ENCODE measurements at regions not wholly inside any gene's neighbourhood (a gene's known extent, or its start where the extent isn't known, plus 50 kb on each side); places are given as distances from the start of the nearest gene placed in this dataset.

DNA sequence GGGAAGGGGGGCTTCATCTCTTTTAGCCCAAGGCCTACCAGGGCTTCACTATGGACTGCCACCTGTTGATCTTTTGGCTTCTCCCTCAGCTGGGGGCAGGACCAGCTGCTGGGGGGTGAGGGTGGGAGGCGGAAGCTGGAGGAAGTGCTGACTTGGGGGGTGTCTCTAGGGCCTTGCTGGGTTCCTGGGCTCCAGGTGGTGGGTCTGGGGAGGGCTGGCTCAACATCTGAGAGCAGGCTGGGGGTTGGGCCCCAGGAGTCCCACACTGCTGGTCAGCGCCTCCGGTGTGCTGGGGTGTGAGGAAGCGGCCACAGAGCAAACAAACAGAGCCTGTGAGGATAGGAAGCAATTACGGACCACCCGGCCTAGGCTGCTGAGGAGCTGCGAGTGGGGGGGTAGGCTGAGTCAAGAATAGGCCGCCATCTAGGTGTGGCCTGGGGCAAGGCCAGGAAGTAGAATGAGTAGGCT is 85.7 kb downstream of the EFNB1 start:
- H3K27me3 ChIP-seq (ENCODE audit: control insufficient read depth in 4 of 4, insufficient read depth in 4 of 4, low read length in 3 of 4) = no peaks in the 10 kb centered on the region
- no peaks in the 10 kb centered on the region for H3K36me3 ChIP-seq (ENCODE audit: control insufficient read depth in 4 of 4, insufficient read depth in 3 of 4, low read depth in 1 of 4, low read length in 3 of 4)
- no peaks in the 10 kb centered on the region for H3K9me3 ChIP-seq (ENCODE audit: control insufficient read depth in 4 of 4, low read length in 3 of 4)
- H3K9ac ChIP-seq (ENCODE audit: low read depth in 1 of 2, low read length in 2 of 2) = no peak overlapping the region
- H3K27ac ChIP-seq (ENCODE audit: low read depth in 1 of 2, low read length in 2 of 2) = no peak overlapping the region
- no peak overlapping the region for H3K4me3 ChIP-seq (ENCODE audit: low read depth in 1 of 3, low read length in 3 of 3)
- WGBS = 90% methylated on average over 8 of the region's 8 CpGs
- no peaks in the 10 kb centered on the region for H3K4me1 ChIP-seq (ENCODE audit: control insufficient read depth in 4 of 4, insufficient read depth in 4 of 4, low read length in 3 of 4)
- no peak for DNase-seq (ENCODE audit: low spot score)
- TF ChIP-seq FOXA1 (IDR thresholded peaks at IDR 0.05) (no peak), RXRA (IDR thresholded peaks at IDR 0.05) (no peak), YY1 (IDR thresholded peaks at IDR 0.05) (no peak), TAF1 (conservative IDR thresholded peaks at IDR 0.05) (no peak), CTCF (IDR thresholded peaks at IDR 0.05; ENCODE audit: low read depth, low read length, missing input control) (no peak), JUND (IDR thresholded peaks at IDR 0.05) (no peak), NR2F2 (IDR thresholded peaks at IDR 0.05) (no peak), GABPA (IDR thresholded peaks at IDR 0.05 in 1 of 2, conservative IDR thresholded peaks at IDR 0.05 in 1 of 2) (no peak), SP1 (IDR thresholded peaks at IDR 0.05) (no peak), EGR1 (IDR thresholded peaks at IDR 0.05; ENCODE audit: low read depth in 2 of 2) (no peak), FOXA2 (IDR thresholded peaks at IDR 0.05) (no peak), RAD21 (IDR thresholded peaks at IDR 0.05) (no peak), HNF4G (IDR thresholded peaks at IDR 0.05) (no peak), HNF4A (conservative IDR thresholded peaks at IDR 0.05) (no peak), REST (IDR thresholded peaks at IDR 0.05) (no peak)
- TF ChIP-seq, protein P1, sequence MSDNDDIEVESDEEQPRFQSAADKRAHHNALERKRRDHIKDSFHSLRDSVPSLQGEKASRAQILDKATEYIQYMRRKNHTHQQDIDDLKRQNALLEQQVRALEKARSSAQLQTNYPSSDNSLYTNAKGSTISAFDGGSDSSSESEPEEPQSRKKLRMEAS (IDR thresholded peaks at IDR 0.05) = no peak
- TF ChIP-seq, protein P2, sequence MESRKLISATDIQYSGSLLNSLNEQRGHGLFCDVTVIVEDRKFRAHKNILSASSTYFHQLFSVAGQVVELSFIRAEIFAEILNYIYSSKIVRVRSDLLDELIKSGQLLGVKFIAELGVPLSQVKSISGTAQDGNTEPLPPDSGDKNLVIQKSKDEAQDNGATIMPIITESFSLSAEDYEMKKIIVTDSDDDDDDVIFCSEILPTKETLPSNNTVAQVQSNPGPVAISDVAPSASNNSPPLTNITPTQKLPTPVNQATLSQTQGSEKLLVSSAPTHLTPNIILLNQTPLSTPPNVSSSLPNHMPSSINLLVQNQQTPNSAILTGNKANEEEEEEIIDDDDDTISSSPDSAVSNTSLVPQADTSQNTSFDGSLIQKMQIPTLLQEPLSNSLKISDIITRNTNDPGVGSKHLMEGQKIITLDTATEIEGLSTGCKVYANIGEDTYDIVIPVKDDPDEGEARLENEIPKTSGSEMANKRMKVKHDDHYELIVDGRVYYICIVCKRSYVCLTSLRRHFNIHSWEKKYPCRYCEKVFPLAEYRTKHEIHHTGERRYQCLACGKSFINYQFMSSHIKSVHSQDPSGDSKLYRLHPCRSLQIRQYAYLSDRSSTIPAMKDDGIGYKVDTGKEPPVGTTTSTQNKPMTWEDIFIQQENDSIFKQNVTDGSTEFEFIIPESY (IDR thresholded peaks at IDR 0.05) = no peak
- TF ChIP-seq, protein P3, sequence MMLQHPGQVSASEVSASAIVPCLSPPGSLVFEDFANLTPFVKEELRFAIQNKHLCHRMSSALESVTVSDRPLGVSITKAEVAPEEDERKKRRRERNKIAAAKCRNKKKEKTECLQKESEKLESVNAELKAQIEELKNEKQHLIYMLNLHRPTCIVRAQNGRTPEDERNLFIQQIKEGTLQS (IDR thresholded peaks at IDR 0.05) = no peak

Data from liver (tissue), 8 donors.